Activated CD4-positive, CD25-positive, alpha-beta regulatory T cell treated with anti-CD3 and anti-CD28 coated beads, Interleukin-2, amount 50 U/mL, for 24 hours (primary cell): ENCODE measurements at regions not wholly inside any gene's neighbourhood (a gene's known extent, or its start where the extent isn't known, plus 50 kb on each side); places are given as distances from the start of the nearest gene placed in this dataset.

Experiments
- ATAC-seq, 2 donors: fragments of 150-1000 bp; cut with Tn5 transposase; one replicate each; pipeline ENCODE4 v1.10.0; 2021; ENCODE audit warnings: mild to moderate bottlenecking in 1 of 2, moderate library complexity in 1 of 2

DNA sequence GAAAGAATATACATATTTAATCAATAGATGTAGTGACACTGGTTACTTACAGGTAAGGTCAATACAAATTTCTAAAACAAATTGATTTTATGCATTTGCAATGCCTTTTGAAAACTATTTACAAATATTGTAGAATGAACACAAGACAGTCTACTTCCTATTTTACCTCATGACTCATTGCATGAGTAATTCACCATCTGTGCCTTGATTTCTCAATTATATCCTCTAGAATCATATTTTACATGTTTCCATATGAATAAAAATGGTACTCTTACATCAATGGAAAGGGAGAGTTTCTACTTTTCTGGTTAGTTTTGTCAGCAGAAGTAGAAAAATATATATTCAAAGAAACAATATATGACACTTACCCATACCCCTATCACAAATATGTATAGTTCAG, 203.8 kb upstream of the CDH7 start:
- ATAC-seq, result no peak

DNA sequence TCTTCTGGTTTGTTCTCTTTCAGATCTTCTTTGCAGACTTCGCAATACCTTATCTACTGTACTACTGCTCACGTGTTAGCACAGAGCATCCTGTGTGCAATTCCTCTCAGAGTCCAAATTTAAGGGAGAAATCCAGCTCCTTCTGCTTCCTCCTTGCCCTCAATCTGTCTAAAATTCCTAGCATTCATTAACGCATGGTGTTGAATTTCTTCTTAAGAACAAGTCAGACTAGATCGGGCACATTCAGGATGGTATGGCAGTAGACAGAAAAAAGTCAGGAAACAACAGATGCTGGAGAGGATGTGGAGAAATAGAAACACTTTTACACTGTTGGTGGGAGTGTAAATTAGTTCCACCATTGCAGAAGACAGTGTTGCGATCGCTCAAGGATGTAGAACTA, 206.1 kb upstream of the CDH7 start:
- no peak for ATAC-seq

DNA sequence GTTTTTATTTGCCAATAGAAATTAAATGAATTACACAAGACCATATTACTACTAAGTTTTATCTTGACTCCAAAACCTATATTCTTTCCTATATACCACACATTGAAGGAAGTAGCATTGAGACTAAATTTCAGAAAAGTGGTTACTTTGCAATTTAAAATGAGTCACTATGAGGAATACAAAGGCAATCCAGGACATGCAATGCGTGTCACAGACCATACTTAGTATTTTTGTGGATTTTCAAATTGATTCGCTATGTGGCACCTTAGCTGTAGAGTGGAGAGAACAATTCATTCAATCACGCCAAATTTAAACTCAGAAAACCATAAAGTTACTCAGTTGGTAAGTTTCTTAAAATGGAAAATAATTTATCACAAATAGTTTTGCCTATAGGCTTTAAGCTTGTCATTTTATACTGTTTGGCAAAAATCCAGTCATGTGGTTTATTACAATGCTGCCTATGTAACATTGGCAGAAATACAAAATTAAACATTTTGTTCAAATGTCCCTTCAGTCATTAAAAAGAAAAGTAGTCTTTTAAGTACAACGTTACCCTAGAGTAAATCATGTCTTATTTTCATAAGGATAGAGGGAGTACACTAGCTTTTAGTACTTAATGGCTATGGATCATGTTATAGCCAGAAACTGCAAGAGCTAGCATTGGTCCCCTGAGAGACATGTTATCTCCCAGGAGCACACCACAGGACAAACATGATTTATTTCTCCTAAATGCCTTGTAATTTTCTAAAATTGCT, 222.8 kb upstream of the CDH7 start:
- no peak for ATAC-seq

DNA sequence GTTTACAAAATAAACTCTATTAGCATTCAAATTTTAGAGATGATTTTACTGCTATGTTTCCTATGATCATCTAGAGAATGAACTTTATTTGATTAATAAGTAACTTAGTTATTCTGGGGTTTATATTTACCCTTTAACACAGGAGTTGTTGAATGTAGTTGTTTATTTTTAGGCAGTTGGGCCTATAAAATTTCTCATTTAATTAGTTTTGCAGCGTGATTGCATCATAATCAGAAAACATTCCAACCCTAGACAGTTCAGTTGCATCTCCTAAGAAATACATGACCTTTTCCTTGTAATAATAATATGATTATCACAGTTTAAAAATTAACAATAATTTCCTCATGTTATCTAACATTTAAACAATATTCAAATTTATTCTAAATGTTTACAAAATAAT, 224.7 kb upstream of the CDH7 start:
- no peak for ATAC-seq

DNA sequence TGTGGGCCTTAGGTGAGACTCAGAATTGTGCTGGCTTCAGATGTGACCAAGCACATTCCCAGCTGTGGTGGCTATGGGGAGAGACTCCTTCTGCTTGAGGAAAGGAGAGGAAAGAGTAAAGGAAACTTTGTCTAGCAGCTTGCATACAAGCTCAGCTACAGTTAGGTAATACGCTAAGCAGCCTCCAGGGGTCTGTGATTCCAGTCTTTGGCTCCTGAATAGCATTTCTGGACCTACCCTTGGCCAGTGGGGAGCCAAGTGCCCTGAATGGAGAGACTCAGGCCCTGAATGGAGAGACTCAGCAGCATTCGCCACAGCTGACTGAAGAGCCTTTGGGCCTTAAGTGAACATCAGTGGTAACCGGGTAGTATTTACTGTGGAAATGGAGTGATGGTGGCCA, 227.4 kb upstream of the CDH7 start:
- ATAC-seq, result no peak

DNA sequence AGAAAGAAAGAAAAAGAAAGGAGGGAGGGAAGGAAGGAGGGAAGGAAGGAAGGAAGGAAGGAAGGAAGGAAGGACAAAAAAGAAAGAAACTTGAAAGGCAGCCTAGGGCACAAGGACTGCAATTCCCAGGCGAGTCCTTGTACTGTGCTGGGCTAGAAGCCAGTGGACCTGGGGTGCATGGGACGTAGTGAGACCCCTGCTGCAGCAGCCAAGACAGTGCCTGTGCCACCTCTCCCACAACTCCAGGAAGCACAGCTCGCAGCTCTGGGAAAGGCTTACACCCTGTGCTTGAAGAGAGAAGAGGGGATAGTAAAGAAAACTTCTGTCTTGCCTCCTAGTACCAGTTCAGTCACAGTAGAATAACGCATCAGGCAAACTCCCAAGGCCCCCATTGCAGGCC, 227.9 kb upstream of the CDH7 start:
- no peak for ATAC-seq

DNA sequence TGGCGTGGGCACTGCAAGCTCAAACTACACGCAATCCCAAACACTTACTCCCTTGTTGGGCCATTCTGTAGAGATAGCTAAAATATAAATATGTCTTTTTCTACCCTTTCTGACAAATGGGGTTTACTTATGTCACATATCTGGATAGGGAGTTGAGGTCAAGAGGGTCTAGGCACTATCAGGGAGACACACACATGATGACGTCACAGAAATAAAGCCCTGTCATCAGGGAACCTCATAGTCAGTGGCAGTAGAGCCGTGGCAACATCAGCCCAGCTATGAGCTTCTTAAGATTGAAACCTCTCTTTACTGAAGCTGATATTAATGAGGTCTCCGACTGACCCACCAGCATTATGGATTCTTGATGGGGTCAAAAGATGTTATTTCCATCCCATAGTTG, 234.6 kb upstream of the CDH7 start:
- ATAC-seq, result no peak

DNA sequence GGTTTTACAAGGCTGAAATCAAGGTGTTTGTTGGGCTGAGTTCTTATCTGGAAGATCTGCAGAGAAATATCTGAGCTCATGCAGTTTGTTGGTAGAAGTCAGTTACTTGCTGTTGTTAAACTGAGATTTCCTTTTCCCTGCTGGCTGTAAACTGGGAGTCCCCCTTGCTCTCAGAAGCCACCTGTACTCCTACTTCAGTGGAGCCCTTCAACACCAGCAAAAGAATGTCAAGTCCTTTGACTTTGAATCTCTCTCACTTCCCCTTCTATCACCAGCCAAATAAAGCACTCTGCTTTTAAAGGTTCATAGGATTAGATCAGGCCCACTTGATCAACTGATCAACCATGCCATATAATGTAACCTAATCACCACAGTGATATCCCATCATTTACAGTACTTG, 252.2 kb upstream of the CDH7 start:
- ATAC-seq, result no peak

DNA sequence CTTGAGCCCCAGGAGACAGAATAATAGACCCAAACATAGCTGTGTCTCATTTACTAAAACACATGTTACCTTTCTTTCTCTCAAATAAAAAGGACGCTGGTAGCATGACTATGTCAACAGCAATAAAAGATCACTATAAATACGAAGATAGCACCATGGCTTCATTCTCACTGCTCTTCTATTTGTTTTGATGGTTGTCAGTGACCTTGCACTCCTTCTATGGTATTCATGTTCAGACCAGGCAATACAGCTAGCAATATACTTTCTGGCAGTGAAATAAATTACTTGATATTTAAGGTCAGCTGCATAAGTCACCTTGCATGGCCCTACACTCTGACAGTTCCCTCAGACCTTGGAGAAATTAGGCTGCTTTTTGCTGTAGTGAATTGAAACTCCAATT, 263.2 kb upstream of the CDH7 start:
- no peak for ATAC-seq

DNA sequence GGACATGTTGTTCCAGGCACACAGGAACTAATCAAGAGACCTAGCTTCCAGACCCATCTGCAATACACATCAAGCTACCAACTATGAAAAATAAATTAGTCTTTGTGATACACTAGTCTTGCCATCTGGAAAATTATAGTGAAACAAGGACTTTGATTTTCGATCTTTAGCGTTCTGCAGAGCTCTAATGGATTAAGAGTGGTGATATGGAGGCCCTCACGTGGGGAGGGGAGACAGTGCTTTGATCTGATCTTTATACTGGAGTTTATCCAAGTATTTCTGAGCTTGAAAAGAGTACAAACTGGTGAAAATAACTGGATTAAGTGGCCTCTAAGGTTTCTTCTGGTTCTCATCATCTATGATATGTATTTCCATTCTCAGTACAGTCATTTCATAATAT, 273.4 kb upstream of the CDH7 start:
- no peak for ATAC-seq

DNA sequence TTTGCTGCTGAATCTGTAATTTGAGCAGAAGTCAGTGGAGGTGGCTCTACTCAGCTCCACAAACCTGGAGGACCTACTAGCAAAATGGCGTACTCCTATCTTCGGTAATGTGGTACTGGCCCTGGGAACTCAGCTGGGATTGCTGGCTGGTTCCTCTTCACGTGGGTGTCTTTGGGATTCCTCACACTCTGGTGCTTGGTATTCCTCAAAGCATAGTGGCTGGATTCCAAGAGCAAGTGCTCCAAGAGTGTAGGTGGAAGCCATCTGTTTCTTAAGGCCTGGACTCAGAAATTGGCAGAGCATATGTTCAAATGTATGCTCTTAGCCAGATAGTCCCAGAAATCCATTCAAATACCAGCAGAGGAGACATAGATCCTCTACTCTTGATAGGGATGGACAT, 281.9 kb upstream of the CDH7 start:
- no peak for ATAC-seq

DNA sequence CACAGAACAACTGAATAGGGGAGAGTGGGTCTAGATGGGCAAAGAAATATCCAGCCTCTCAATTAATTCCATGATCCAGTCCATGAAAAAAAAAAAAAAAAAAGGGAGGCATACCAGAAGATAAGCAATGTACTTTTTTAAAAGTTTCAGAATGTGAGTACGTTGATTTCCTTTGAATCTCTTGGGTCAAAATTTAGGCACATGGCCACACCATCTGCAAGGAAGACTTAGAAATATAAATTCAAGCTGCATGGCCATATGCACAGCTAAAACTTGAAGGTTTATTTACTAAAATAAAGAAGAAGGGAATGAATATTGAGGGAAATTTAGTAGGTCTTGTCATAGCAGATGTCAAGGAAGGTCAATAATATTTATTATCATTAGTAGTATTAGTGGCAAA, 286.5 kb upstream of the CDH7 start:
- no peak for ATAC-seq

DNA sequence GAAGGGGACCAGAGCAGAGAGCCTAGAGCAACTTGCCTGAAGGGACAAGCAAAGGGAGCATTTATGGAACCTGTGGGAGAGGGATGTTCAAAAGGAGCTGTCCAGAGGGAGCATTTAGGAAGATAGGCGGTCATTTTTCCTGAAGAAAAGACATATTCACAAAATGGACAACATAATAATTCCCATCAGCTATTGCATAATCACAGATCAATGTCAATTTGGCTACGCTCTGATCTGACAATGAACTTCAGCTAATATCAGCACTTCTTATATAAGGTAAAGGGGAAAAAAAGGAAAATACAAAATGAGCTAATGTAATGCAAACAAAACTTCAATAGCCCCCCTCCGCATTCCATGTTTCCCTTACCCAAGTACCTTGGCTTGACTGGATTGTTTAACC, 291.1 kb upstream of the CDH7 start:
- no peak for ATAC-seq

DNA sequence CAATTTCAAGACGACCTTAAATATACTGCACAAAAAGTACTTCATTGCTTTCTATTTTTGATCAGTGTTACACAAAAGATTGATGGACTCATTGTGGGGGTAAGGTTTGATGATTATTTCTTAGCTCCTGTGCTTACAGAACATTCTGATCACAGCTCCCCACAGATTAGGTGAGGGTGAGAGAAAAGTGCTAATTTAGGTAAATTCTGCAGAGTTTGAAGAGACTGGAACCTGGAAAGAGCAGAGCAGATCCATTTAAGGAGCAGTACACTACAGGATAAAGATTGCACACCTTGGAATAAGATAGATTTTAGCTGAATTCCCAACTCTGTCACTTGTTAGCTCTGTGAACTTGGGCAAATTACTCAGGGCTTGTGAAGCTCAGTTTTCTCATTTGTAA, 291.9 kb upstream of the CDH7 start:
- no peak for ATAC-seq

DNA sequence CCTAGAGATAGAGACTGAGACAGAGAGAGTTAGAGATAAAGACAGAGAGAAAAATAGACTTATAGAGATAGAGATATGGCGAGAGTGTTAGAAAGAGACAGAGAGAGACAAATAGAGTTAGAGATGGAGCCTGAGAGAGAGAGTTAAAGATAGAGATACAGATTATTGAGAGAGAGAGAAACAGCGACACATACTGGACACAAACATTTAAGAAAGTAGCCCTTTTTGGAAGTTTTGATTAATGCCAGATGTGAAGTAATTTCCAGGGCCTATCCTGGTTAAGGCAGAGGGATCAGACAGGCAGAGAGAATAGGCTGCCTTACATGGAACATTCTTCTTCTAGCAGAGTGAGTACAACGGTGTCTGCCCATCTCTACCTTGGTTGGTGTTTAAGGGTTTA, 311.6 kb upstream of the CDH7 start:
- ATAC-seq, result no peak

DNA sequence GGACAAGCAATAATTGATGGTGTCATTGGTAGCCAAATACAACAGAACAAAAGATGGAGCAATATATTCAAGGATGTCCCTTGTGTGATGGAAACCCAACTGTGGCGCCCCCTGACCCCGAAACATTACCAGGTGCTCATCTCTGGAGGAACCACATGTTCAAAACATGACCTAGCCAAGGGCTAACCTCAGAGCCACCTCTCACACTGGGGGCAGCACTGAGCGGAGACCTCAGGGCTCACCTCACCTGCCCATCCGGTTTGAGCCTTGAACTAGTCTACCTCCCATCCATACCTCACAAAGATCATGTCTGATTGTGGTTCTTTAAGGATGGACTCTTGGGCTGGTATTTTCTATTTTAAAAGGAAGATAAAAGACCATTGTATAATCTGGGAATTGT, 314.4 kb upstream of the CDH7 start:
- no peak for ATAC-seq

DNA sequence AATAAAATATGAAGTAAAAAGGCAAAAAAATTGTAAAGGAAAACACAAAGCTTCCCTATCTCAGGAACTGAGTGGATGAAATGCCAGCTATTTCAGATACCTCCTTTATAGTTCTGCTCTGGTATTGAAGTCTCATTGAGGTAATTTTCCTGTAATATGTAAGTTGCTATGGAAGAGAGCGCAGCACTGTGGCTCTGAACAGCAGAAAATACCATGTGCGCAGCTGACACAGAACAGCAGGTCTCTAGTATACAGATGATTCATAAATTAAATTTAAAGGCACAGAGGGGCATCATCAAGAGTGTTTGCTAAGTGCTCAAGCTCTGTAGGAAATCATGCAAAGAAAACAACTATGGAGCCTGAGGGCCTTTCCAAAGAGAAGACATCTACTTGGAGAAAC, 315.3 kb upstream of the CDH7 start:
- no peak for ATAC-seq

DNA sequence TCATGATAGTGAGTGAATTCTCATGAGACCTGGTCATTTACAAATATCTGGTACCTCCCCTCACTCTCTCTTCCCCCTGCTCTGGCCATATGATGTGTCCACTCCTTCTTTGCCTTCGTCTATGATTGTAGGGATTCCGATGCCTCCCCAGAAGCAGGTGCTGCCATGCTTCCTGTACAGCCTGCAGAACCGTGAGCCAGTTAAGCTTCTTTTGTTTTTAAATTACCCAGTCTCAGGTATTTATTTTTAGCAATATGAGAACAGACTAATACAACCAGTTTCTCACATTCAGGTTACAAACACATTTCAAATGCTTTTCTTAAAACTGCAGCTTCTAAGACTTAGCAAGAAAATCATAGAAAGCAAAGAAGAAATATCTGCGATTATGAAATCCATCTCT, 321.2 kb upstream of the CDH7 start:
- no peak for ATAC-seq

DNA sequence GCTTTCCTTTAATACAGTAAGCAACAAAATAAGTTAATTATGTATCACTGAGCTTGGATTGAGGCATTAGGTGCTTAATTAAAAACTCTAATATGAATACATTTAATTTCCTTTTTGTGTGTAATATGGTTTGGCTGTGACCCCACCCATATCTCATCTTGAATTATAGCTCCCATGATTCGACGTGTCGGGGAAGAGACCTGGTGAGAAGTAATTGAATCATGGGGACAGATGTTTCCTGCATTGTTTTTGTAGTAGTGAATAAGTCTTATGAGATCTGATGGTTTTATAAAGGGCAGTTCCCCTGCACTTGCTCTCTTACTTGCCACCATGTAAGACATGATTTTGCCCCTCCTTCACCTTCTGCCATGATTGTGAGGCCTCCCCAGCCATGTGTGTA, 325.4 kb upstream of the CDH7 start:
- no peak for ATAC-seq

DNA sequence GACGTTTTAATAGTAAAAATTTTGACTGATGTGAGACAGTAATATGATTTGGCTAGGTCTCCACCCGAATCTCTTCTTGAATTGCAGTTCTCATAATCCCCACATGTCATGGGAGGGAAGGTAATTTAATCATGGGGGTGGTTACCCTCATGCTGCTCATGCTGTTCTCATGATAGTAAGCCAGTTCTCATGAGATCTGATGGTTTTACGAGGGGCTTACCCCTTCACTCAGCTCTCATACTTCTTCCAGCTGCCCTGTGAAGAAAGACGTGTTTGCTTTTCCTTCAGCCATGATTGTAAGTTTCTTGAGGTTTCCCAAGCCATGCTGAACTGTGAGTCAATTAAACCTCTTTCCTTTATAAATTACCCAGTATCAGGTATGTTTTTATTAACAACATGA, 327.0 kb upstream of the CDH7 start:
- no peak for ATAC-seq

DNA sequence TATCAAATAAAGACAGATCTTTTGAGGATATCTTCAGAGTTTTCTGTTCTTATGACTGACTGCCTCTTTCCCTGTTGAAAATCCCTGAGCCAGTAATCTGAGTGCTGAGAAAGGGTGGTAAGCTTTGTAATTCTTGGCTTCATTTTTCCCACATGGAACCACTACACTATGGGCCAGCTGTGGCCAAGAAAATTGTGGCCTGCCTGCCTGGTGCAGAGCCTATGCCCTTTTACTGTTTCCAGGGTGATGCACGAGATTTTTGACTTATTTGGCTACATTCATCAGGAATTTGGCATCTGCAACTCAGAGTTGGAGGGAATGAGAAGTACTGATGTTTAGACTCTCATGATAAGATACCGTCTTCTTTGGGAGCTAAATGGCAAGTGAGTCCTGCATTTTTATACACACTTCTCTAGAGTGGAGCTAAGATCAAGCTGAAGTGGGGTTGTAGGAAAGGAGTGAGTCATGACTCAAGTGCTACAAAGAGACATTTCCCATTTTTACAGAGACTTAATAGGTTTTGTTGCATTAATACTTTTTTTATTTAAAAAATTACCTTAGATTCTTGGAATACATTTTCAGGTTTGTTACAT, 328.2 kb upstream of the CDH7 start:
- ATAC-seq, result no peak

DNA sequence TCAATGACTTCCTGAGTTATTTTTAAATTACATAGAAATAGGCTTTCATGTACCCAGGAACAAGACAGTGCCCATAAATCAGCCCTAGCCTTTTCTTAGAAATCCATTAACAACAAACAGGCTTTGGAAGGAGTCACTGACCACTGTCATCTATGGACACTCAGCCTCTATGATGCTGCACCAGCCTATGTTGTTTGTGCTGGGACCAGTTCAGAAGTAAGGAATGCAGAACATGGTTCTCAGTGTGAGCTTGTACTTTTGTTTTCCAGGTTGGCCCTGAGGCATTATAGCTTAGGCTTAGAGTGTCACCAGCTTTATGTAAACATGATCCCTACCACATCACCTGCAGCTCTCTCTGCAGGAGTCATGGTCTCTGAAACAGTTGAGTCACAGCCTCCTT, 335.7 kb upstream of the CDH7 start:
- ATAC-seq, result no peak

DNA sequence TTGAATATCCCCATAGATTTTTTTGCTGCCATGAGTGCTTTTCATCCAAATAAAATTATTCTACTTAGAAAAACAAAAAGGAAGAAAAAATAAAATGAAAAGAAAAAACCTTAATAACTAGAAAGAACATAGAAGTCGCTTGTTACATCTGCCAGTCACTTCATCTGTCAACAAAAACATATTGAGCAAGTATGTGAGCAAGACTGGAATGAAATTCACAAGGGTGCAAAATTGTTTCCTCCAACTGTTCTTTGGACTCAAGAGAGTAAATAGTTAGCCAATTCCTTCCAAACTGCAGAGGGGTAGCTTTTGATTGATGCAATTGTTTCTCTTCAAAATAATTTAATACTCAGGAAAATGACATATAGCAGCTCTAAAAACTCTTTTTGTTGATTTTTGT, 336.3 kb upstream of the CDH7 start:
- ATAC-seq, result no peak

DNA sequence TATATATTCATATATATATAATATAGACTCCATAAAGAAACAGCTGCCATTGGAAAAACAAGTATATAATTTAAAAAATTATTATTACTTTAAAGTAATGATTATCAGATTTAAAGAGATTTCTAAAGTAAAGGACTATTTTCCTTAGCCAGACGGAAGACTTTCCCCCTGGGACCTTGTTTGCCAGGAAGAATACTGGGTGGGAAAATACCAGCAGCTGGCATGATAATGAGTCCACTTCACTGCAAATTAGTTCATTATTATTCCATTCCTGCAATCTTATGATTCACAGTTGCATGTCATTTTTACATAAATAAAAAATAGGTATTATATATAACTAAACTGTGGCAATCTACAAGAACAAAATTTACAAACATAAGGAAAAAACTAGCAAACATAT, 339.8 kb upstream of the CDH7 start:
- ATAC-seq, result no peak

DNA sequence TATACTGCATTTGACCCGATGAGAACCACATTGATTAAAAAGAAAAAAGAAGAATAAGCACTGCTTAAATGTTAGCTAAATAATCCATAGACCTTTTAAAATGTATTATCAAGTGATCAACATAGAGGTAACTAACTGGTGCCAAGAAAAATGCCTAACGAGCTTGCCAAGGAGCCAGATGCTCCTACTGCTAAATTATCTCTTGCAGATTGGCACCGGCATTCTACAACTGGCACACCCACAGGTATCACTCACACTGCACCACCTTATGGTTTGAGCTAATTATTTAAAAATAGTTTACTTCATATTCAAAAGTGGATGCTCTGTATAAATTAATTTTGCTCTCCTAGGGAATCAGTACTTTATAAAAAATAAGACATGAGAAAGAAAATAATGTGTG, 341.6 kb upstream of the CDH7 start:
- no peak for ATAC-seq
